HG02610 (cell line): ENCODE measurements at regions not wholly inside any gene's neighbourhood (a gene's known extent, or its start where the extent isn't known, plus 50 kb on each side); places are given as distances from the start of the nearest gene placed in this dataset.

Experiments used
- ATAC-seq: cut with Tn5 transposase; IDR thresholded peaks from one replicate; pipeline ENCODE4 v1.9.1; 2021; ENCODE audit warnings: mild to moderate bottlenecking, moderate library complexity; ENCODE audit not compliant: unreplicated experiment

- peak; percentile 83 for ATAC-seq
Measured at GRCh38 chr13:104869501-104869900, 1666.0 kb downstream of the EFNB2 start.

- no peak for ATAC-seq
Measured at GRCh38 chr13:104868806-104869205, 1666.7 kb downstream of the EFNB2 start.

- no peak for ATAC-seq
Measured at GRCh38 chr13:104855581-104855980, 1679.9 kb downstream of the EFNB2 start.

- no peak for ATAC-seq
Measured at GRCh38 chr13:104854698-104855097, 1680.8 kb downstream of the EFNB2 start.

- ATAC-seq = no peak
Measured at GRCh38 chr13:104854007-104854406, 1681.5 kb downstream of the EFNB2 start.

- no peak for ATAC-seq
Measured at GRCh38 chr13:104847922-104848321, 1687.5 kb downstream of the EFNB2 start.

- ATAC-seq = no peak
Measured at GRCh38 chr13:104843401-104843800, 1692.1 kb downstream of the EFNB2 start.

GRCh38 chr13:104841110-104841509, 1694.4 kb downstream of the EFNB2 start:
- ATAC-seq = no peak

- ATAC-seq = no peak
Measured at GRCh38 chr13:104837756-104838155, 1697.7 kb downstream of the EFNB2 start.

- ATAC-seq = no peak
Measured at GRCh38 chr13:104833221-104833620, 1702.2 kb downstream of the EFNB2 start.

GRCh38 chr13:104832231-104832630, 1703.2 kb downstream of the EFNB2 start:
- no peak for ATAC-seq

GRCh38 chr13:104831831-104832230, 1703.6 kb downstream of the EFNB2 start:
- no peak for ATAC-seq

GRCh38 chr13:104823709-104824108, 1711.8 kb downstream of the EFNB2 start:
- ATAC-seq = no peak

- ATAC-seq = no peak
Measured at GRCh38 chr13:104823071-104823470, 1712.4 kb downstream of the EFNB2 start.

- no peak for ATAC-seq
Measured at GRCh38 chr13:104817271-104817670, 1718.2 kb downstream of the EFNB2 start.

- no peak for ATAC-seq
Measured at GRCh38 chr13:104816726-104817125, 1718.7 kb downstream of the EFNB2 start.

GRCh38 chr13:104810242-104810641, 1725.2 kb downstream of the EFNB2 start:
- ATAC-seq = no peak

GRCh38 chr13:104809483-104809882, 1726.0 kb downstream of the EFNB2 start:
- no peak for ATAC-seq

GRCh38 chr13:104805346-104805745, 1730.1 kb downstream of the EFNB2 start:
- no peak for ATAC-seq

- no peak for ATAC-seq
Measured at GRCh38 chr13:104799152-104799551, 1732.9 kb upstream of the SLC10A2 start.

- ATAC-seq = no peak
Measured at GRCh38 chr13:104798486-104798885, 1732.3 kb upstream of the SLC10A2 start.

GRCh38 chr13:104796581-104796980, 1730.4 kb upstream of the SLC10A2 start:
- no peak for ATAC-seq

GRCh38 chr13:104785952-104786351, 1719.7 kb upstream of the SLC10A2 start:
- no peak for ATAC-seq

GRCh38 chr13:104784891-104785290, 1718.7 kb upstream of the SLC10A2 start:
- no peak for ATAC-seq
